ENCODE measurements at regions not wholly inside any gene's neighbourhood (a gene's known extent, or its start where the extent isn't known, plus 50 kb on each side); places are given as distances from the start of the nearest gene placed in this dataset.
"Not testable (repeated sequence)": the region's sequence is repeated elsewhere in the genome, so short reads cannot be mapped to it uniquely, and the experiment has no call there.

DNA sequence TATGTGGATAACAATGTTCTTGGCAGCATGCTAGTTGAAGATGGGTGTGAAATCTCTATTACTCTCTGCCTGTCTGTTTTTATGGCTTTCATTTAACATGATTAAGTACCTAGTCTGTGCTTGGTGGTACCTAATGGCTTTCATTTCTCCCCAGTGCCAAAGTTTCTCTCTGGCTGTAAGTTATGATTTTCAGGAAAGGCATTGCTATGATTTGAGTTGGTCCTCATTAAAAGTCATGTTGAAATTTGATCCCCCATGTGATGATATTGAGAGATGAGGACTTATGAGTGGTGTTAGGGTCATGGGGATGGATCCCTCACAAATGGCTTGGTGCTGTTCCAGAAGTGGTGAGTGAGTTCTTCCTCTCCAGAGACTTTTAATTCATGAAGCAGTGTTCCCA lies 162.4 kb upstream of the IL15 start:
- no peak overlapping the region for H3K4me3 ChIP-seq
- TF ChIP-seq POLR2AphosphoS5 (IDR thresholded peaks at IDR 0.05) (no peak), CTCF (IDR thresholded peaks at IDR 0.05) (no peak), EP300 (IDR thresholded peaks at IDR 0.05) (no peak), POLR2A (IDR thresholded peaks at IDR 0.05; ENCODE audit: low read depth) (no peak)
- no peaks in the 10 kb centered on the region for H3K9me3 ChIP-seq
- intact Hi-C loops (cut with DNase I), result no loop called here
- no peak for DNase-seq (ENCODE audit: extremely low spot score)
- no peak overlapping the region for H3K27ac ChIP-seq (replicated peaks in 1 of 4)
- H3K27me3 ChIP-seq, result no peaks in the 10 kb centered on the region
- H3K4me1 ChIP-seq, result peaks cover 0 to 13% (median 8%) of the 10 kb centered on the region in 4 donors
- H3K36me3 ChIP-seq, result no peaks in the 10 kb centered on the region

- Histone ChIP-seq H3K9me3 (peaks cover 8 to 31% (median 22%) of the 10 kb centered on the region in 4 donors), H3K4me1 (no peaks in the 10 kb centered on the region), H3K27ac (replicated peaks in 1 of 4) (no peak overlapping the region), H3K27me3 (no peaks in the 10 kb centered on the region), H3K36me3 (no peaks in the 10 kb centered on the region), H3K4me3 (no peak overlapping the region)
- TF ChIP-seq POLR2A (IDR thresholded peaks at IDR 0.05; ENCODE audit: low read depth) (no peak), EP300 (IDR thresholded peaks at IDR 0.05) (no peak), CTCF (IDR thresholded peaks at IDR 0.05) (no peak), POLR2AphosphoS5 (IDR thresholded peaks at IDR 0.05) (no peak)
- intact Hi-C loops (cut with DNase I), result no loop called here
- no peak for DNase-seq (ENCODE audit: extremely low spot score)
Observed at GRCh38 chr4:141480950-141481349, 155.4 kb upstream of the IL15 start.

- H3K4me1 ChIP-seq; intact Hi-C loops (cut with DNase I); DNase-seq (ENCODE audit: extremely low spot score); H3K4me3 ChIP-seq; H3K27ac ChIP-seq (replicated peaks in 1 of 4); H3K27me3 ChIP-seq; H3K36me3 ChIP-seq: not testable (repeated sequence)
- peaks cover 8 to 29% (median 22%) of the 10 kb centered on the region in 4 donors for H3K9me3 ChIP-seq
- 89% methylated on average over 7 of the region's 12 CpGs for WGBS
Observed at GRCh38 chr4:141484298-141484697, 152.1 kb upstream of the IL15 start.

DNA sequence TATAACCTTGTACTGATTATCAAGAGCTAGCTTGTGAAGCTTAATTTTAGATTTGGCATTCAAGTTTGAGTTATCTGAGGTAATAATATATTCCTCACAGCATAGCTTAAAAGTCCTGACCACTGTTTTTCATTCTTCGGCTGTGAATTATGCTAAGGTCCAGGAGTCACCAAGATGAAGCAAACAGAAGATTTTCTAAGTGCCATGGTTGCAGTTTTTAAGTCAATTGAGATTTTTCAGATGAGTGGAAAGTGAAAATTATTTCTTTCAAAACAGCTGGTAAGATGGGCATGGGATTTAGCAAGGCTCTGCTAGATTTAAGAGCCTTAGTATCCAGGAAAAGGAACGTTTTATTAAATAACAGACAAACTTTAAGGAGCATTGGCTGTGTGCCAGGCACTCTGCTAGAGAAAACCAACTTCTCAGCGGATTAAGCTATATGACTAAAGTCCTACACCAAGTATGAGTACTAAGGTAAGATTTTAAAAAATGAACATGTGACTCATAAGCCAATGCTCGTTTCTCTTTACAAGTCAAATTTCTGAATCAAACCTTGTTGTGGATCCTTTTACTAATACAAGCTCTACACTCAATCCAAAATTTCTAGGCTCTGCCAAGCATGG lies 149.9 kb upstream of the IL15 start:
- Histone ChIP-seq H3K27ac (replicated peaks in 1 of 4) (no peak overlapping the region), H3K27me3 (no peaks in the 10 kb centered on the region), H3K4me1 (no peaks in the 10 kb centered on the region), H3K4me3 (no peak overlapping the region), H3K9me3 (peaks cover 2 to 12% (median 6%) of the 10 kb centered on the region in 4 donors), H3K36me3 (no peaks in the 10 kb centered on the region)
- intact Hi-C loops (cut with DNase I), result no loop called here
- 63% methylated on average over 4 of the region's 4 CpGs for WGBS
- DNase-seq (ENCODE audit: extremely low spot score), result no peak
- TF ChIP-seq POLR2AphosphoS5 (IDR thresholded peaks at IDR 0.05) (no peak), POLR2A (IDR thresholded peaks at IDR 0.05; ENCODE audit: low read depth) (no peak)

DNA sequence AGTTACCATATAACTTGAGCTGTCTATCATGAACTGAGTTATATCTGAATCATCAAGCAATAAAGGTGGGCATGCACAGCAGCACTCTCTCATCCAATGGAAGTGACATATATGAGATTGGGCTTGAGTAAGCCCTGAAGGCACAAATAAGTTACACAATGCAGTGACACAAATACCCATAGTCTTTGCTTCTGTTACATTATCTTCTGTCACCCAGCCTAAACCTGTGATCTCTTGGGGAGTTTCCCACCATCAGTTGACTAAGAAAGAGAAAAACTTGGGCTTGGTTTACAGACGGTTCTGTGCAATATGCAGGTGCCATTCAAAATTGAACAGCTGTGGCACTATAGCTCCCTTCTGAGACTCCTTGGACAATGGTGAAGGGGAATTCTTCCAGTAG lies 138.8 kb upstream of the IL15 start:
- Histone ChIP-seq H3K4me3 (no peak overlapping the region), H3K36me3 (no peaks in the 10 kb centered on the region), H3K27me3 (no peaks in the 10 kb centered on the region), H3K9me3 (no peaks in the 10 kb centered on the region), H3K27ac (replicated peaks in 1 of 4) (no peak overlapping the region), H3K4me1 (no peaks in the 10 kb centered on the region)
- TF ChIP-seq POLR2AphosphoS5 (IDR thresholded peaks at IDR 0.05), result no peak
- TF ChIP-seq POLR2A (IDR thresholded peaks at IDR 0.05; ENCODE audit: low read depth), result no peak
- no peak for TF ChIP-seq EP300 (IDR thresholded peaks at IDR 0.05)
- no peak for TF ChIP-seq CTCF (IDR thresholded peaks at IDR 0.05)
- no peak for DNase-seq (ENCODE audit: extremely low spot score)
- WGBS, result 94% methylated on average over 1 of the region's 1 CpG
- intact Hi-C loops (cut with DNase I), result no loop called here

GRCh38 chr4:141499261-141499853 lies 137.0 kb upstream of the IL15 start:
- H3K9me3 ChIP-seq, result peaks cover 0 to 3% (median 0%) of the 10 kb centered on the region in 4 donors
- intact Hi-C loops (cut with DNase I), result no loop called here
- H3K4me3 ChIP-seq, result no peak overlapping the region
- no peaks in the 10 kb centered on the region for H3K4me1 ChIP-seq
- no peaks in the 10 kb centered on the region for H3K36me3 ChIP-seq
- H3K27me3 ChIP-seq, result no peaks in the 10 kb centered on the region
- no peak for TF ChIP-seq POLR2AphosphoS5 (IDR thresholded peaks at IDR 0.05)
- TF ChIP-seq POLR2A (IDR thresholded peaks at IDR 0.05; ENCODE audit: low read depth), result no peak
- no peak for TF ChIP-seq EP300 (IDR thresholded peaks at IDR 0.05)
- no peak for TF ChIP-seq CTCF (IDR thresholded peaks at IDR 0.05)
- no peak overlapping the region for H3K27ac ChIP-seq (replicated peaks in 1 of 4)
- DNase-seq (ENCODE audit: extremely low spot score), result no peak
- 69% methylated on average over 3 of the region's 3 CpGs for WGBS
